NCI-H524 treated with DMSO at 0.1 percent for 48 hours (cell line): ENCODE measurements at regions not wholly inside any gene's neighbourhood (a gene's known extent, or its start where the extent isn't known, plus 50 kb on each side); places are given as distances from the start of the nearest gene placed in this dataset.

Source experiments
- DNase-seq: peaks from one replicate; lab custom pipeline; 2025; lab: John Stamatoyannopoulos, UW

DNA sequence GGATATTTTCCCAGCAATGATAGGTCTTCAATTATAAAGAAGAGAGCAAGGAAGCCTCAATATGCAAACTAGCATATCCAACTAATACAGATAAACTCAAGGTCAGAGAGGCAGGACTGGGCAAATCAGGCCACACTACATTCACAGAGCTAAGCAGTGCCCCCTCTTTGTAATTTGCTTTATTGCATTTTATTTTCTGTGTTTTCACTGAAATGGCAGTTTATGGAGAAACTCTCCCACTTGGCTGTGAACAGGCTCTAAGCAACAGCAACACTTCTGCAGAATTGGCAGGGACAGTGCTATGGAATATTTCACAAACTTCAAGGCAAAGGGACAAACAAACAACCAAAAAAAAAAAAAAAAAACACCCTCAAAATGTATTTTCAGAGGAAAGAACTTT, 93.4 kb upstream of the SOD1 start:
- DNase-seq = no peak

DNA sequence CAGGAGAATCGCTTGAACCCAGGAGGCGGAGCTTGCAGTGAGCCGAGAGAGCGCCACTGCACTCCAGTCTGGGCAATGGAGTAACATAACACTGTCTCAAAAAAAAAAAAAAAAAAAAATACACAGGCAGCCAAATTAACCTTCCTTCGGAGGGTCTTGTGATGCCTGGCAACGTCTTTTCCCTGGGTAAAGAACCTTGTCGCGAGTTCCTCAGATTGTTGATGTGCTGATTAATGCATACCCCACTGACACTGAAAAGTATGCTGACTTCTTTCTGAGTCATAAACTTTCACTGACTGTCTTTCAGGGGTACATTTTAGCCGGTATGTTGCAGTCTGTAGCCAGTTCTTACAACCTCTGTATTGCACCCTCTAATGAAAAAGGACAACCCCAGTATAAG, 95.1 kb upstream of the SOD1 start:
- no peak for DNase-seq

DNA sequence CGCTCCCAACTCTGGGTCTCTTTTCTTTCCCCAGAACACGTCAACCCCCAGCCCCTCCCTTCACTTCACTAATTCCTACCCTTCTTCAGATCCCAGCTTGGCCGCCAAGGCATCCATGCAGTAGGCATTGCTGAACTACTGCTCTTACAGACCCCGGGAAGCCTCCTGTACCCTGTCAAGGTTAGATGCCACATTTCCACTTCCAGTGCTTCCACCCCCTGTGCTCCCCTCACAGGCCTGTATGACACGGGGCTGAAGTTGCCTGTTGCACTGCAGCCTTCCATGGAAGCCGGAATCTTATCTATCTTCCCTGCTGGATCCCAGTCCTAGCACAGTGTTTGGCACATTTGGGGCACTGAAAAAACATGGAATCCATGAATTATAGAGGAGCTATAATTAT, 99.0 kb upstream of the SOD1 start:
- no peak for DNase-seq

DNA sequence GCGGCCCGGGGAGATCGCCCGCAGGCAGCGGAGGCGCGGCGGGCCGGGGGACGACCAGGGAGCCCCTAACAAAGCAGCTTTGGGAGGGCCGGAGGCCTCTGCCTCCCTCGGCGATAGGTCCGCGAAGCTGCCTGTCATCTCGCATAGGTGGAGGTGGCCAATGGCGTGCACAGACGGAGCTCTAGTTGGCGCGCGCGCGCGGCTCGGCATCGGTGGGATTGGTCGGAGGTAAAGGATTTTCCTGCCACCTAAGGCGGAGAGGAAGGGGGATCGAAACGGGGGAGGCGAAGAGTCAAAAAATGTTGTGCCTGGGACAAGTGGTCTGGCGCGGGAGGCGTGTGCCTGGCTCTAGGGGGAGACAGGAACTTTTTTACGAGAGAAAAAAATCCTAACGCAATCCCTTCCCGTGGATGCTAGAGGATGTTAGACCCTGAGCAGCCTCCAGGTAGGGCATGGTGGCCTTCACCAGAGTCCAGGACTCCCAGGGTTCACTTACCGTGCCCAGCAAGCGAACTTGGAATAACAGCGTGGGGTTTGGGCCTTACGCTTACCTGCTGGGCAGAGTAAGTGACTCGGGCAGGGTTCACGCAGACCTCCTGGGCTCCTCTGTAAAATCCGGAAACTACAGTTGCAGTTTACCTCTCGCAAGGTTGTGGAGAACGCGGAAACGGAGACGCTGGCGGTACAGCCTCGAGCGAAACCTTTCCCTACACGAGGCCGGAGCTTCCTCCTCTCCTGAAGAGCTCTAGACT, 99.9 kb upstream of the SOD1 start:
- peak; percentile 88 for DNase-seq

DNA sequence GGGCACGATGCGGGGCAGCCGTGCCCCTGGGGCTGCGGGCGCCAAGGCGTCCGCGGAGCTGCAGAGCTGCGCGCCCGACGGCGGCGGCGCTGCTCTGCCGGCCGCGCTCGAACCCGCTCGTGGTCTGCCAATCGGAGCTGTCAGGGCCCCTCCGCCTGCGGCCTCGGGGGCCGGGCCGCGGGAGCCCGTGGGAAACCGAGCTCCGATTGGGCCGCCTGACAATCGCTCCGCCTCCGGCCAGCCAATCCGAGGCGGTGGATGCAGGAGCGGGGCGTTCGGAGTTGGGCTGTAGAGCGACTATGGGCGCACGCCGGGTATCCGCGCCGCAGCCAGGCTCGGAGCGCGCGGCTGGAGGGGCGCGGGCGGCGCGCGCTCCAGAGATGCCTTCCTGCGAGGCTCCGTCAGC, 100.5 kb upstream of the SOD1 start:
- peak; percentile 81 for DNase-seq

DNA sequence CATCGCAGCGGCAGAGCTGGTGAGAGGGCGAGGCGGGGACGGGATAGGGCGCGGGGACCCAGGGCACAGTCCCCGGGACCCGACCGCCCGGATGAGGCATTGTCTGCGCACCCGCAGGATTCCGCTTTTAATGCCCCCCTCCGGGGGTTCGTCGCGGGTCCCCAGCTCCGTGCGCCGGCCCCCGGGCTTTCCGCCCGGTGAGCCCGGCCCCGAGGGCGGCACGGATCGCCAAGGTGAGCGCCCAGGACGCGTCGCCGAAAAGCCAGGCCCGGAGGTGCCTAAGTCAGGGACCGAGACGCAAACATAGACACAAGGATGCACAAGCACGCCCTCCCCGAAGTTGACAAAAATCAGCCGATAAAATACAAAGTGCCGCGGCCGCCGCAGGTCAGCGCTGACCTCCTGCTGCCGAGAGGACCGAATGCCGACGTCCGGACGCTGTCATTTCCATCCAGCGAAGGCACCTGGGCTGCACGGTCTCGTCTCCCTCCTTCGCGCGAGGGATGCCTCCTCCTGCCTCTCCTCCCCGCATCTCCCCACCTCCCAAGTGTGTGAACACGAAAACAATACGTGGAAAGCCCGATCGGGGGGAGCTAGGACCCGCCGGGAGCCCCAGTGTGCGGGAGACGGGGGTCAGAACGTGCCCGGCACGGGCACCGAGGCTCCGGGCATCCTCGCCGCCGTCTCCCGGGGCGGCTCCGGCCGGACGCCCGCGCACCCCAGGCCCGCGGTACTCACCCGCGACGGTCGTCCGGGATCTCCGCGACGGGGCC, 101.1 kb upstream of the SOD1 start:
- no peak for DNase-seq

DNA sequence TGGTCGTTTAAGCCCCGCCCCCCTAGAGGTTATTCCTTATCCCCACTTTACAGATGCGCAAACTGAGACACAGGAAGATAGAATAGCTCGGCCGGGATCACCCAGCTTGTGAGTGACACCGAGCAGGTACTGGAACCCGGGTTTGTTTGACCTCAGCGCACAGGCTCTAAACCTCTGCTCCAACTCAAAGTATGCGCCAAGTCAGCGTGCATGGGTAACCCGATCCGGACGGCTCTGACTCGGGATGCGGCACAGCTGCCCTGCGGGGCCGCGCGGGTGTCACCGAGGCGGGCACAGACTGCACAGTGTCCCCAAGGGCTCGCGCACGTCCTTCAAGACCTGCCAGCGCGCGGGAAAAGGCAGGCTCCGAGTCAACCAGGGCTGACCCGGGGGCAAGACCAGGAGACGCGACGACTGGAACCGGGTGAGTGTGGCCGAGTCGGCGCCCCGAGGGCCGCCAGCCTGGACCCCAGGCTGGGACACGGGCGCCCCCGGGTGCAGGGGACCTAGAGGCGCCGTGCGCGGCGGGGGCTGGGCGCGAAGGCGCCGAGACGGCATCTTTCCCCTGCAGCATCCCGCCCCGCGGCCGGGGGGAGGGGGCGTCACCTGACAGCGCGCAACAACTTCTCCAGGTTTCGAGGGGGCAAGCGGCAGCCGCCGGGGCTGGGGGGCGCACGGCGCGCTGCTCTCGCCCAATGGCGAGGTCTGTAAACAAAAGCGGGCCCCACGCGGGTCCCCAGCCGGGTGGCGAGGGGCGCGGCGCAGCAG, 101.9 kb upstream of the SOD1 start:
- no peak for DNase-seq

DNA sequence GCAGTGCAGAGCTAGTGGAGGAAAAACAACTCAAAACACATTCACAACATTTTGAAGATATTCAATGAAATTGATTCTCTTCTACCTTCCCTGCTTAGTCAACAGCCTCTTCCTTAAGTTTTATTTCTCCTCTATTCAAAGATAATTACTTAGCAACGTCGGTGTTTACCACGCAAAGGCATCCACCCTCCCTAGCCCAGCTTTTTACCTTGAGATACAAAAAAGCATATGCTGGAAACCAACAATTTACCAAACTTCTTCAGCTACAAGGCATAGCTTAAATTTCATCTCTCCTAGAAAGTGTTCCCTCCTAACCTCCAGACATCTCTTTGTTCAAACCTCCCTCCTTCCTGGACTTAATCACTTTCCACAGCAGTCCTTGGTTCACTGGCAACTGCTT, 102.8 kb upstream of the SOD1 start:
- no peak for DNase-seq

DNA sequence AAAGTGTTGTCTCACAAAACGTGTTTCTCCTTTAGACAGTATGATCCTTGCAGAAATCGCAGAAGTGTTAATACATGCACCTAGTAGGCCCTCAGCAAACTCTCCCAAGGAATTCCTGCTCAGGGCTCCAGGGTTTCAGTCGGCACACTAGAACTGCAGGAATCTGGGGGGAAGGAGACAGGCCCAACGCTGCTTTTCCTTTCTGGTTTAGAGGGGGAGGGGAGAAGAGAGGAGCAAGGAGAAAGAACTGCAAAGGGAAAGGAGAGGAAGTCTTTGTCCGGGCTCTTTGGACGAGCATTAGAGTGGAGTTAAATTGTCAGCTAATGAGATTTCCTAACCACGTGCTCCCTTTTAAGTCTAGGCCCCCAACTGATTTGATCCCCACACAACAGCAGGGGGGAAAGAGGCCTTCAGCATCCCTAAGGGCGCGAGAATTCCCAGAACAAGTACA, 103.7 kb upstream of the SOD1 start:
- no peak for DNase-seq

DNA sequence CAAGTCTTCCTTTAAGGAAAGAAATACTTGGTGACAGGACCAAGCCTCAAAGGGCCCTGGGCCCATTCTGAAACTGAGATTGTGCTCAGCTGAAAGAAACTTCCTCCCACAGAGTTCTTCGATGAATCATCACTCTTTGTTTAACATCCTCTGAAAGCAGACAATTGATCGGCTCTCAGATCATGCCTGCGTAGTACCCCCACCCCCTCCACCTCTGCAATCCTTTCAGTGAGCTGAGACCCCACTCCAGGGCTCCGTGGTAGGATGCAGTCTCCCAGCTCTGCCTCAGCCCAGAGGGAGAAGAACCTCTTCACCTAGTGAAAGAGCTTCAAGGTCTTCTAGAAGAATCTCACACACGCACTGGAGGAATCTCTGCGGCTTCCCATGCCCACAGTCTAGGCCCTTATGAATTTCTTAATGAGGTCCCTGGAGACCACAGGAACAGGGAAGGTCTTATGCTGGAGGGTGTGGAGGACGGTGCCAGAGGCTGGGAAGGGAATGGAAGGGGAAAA, 104.9 kb upstream of the SOD1 start:
- no peak for DNase-seq

DNA sequence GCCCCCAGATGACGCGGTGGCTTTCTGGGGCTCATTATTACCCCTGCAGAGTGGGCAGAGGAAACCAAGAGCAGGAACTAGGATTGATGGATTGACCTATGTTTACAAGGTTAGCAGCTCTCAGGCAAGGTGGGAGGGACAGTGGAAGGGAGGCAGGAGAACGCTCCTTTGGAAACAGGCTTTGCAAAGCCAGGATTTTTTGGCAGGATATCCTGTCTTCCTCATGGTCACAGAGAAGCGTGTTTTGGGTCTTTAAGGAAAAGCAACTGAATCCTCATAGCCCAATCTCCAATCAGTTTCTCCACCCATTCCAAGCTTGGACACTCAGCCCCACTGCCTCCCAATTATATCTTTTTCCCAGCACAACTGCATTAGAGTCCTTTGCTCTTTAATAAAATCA, 105.6 kb upstream of the SOD1 start:
- DNase-seq = no peak

DNA sequence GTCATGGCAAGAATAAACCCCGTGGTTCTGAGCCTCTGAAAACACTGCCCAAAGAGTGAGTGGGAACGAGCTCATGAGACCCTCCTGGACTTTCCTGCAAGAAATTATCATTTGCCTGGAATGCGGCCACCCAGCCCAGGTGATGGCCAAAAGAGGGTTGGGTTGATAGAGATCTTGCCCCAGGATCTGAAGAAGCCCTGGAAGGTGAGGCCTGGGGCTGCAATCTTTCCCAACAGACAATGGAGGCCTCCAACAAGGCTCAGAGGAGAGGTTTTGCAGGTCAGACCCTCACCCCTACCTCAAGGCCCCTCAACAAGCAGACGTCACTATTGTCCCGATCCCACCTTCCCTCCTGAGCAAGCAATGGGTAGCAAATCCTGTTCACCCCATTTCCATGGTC, 106.0 kb upstream of the SOD1 start:
- DNase-seq = no peak

DNA sequence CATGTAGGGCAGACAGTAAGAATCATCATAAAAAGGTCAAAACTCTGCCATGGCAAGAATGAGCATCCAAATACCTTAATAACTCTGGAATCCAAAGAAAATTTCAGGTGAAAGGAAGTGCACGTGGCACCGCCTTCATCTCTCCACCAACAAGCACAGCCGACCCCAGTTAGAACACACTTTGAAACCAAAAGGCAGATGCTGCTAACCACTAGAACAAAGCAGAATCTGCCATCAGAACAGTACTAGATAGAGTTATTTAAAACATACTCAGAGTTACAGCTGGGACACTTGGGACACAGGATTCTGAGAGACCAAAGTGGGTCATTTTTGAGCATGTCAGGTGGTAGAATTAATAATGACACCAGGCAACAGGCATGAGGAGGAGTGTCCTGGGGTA, 106.7 kb upstream of the SOD1 start:
- DNase-seq = no peak

DNA sequence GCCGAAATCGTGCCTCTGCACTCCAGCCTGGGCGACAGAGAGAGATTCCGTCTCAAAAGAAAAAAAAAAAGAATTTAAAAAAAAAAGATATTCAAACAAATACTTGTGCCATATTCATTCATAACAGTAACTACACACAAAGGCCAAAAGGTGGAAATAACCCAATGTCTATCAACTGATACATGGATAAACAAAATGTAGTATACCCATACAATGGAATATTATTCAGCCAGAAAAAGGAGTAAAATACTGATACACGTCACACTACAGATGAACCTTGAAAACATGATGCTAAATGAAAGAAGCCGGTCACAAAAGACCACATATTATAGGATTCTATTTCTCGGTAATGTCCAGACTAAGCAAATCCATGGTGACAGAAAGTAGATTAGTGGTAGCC, 109.4 kb upstream of the SOD1 start:
- no peak for DNase-seq

DNA sequence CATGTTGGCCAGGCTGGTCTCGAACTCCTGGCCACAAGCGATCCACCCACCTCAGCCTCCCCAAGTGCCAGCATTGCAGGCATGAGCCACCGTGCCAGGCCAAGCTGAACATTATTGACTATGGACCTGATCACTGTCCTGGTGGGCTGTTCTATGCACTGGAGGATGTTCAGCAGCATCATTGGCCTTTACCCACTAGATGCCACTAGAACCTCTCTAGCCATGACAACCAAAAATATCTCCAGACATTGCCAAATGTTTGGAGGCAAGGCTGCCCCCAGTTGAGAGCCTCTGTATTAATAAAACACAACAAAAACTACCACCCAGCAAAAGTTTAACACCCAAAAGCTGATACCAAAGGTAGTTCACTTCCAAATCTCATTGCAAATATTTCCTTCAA, 110.8 kb upstream of the SOD1 start:
- no peak for DNase-seq

DNA sequence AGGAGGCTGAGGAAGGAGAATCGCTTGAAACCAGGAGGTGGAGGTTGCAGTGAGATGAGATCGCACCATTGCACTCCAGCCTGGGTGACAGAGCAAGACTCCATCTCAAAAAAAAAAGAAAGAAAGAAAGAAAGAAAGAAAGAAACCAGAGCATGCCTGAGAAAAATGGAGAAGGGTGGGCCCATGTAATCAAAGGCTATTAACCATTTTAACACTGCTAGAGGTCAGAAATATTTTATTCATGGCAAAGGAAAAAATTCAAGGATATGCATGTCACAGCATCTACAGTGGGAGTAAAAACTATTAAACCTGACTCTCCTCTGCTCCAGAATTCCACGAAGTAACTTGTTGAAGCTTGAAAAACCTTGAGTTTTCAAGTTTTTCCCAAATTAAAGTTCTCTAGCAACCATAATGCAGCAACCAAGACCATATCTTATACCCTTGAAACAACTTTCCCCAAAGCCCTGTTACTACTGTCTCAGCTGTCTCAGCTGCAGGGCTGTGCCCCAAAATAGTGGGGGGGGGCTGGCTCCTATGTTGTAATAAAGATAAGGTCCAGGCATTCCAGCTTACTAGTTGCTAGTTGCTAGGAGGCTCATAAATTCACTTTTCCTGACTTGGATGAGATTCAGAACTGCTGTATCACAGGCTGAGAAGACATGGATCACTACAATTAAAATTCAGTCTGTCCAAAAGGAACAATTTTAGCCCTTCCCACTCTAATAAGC, 112.9 kb upstream of the SOD1 start:
- DNase-seq = no peak

DNA sequence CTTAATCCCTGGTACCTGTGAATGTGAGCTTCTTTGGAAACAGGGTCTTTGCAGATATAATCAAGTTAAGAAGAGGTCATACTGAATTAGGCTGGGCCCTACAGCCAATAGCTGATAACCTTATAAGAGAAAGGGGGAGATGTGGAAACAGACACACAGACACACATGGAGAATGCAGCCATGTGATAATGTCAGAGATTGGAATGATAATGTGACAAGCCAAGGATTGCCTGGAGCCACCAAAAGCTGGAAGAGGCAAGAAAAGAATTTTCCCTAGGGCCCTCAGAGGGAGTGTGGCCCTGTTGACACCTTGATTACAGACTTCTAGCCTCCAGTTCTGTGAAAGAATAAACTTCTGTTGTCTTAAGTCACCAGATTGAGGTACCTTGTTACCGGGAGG, 114.5 kb upstream of the SOD1 start:
- DNase-seq = no peak

DNA sequence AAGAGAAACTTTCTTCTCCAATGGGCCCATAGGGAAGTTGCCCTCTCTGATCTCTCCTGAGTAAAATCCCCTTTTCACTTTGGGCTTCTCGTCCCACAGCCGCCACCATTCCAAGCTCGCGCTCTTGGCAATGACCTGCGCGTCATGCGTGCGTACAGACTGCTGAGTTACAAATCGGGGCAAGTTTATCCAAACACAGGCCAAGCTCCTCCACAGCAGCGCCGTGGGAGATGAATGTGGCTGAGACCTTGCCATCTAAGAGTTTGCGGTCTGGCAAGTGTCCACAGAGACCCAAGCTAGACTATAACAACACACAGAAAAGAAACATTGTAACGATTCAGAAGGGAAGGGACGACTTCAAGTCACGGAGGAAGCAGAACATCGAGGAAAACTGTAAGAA, 116.3 kb upstream of the SOD1 start:
- DNase-seq = no peak

DNA sequence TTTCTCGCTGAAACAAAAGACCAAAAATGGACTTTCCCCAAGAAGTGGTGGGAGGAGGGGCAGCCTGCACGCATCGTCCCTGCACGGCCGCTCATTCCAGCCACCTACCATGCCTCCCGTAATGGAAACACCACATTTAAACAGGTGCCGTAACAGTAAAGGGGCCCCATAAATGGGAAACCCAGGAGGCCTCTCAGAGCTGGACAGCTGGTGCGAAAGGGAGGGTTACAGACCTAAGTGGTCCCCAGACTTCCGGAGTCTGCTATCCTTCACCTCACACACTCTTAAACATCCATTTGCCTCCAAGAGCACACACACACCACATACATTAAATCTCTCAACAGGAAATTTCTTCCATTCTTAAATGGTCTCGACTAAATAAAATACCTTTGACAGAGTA, 120.7 kb upstream of the SOD1 start:
- peak; percentile 79 for DNase-seq

DNA sequence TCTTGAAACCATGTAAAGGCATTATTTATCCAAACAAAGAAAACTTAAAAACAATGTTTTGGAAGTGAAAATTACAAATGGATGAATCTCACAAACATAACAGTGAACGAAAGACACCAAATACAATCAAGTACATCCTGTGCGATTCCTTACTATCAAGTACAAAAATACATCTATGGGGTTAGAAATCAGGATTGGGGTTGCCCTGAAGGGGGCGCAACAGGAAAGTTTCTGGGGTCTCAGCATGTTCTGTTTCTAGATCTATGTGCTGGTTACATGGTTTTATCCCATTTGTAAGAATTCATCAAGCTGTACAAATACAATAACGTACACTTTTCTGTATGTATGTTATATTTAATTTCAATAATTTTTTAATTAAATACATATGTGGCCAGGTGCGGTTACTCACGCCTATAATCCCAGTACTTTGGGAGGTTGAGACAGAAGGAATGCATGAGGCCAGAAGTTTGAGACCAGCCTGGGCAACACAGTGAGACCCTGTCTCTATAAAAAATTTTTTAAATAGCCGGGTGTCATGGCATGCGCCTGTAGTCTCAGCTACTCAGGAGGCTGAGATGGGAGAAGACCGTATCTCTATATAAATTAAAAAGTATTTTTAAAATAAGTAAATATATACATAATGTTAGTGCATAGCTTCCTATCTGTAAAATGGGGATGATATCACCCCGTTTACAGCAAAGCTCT, 121.5 kb upstream of the SOD1 start:
- no peak for DNase-seq

DNA sequence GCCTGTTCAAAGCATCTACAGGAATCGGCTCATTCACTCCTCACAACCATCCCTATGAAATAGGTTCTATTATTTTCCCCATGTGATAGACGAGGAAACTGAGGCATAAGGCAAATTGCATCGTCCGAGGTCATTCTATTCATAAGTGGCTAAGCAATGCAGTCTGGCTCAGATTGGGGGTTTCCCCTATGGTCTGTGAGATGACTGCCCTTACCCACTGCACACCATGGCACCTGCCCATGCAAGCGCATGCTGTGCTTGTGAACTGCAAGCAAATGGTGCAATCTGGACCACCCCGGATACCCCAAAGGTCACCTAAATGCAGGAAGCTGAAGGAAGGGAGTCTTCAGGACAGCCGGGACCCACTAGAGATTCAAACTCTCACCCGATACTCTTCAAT, 123.4 kb upstream of the SOD1 start:
- no peak for DNase-seq
